ENCODE measurements at regions not wholly inside any gene's neighbourhood (a gene's known extent, or its start where the extent isn't known, plus 50 kb on each side); places are given as distances from the start of the nearest gene placed in this dataset.

GRCh38 chr11:69569306-69570200 is 71.4 kb upstream of the CCND1 start:
- no TSS peak for BruUV-seq (replicated peaks)
- in situ Hi-C loops (cut with HindIII; ENCODE audit: extremely low pct_ligation_motif_present, low pct_unique_long_range_greater_than_20kb), result no loop called here
- FAIRE-seq (no peak), DNase-seq (ENCODE audit: low spot score) (no peak), ATAC-seq (no peak)
- WGBS (ENCODE audit: low lambda C conversion rate), result 96% methylated on average over 21 of the region's 21 CpGs
- POLR2A ChIA-PET, result no interaction called here
- Histone ChIP-seq H3K4me3 (replicated peaks in 1 of 3; ENCODE audit: insufficient read depth in 1 of 3, low read depth in 2 of 3, low read length in 3 of 3) (no peak overlapping the region), H3K36me3 (replicated peaks in 1 of 2; ENCODE audit: control insufficient read depth in 1 of 2, insufficient read depth in 2 of 2, low read length in 2 of 2) (no peaks in the 10 kb centered on the region), H3K27me3 (ENCODE audit: control insufficient read depth in 1 of 2, insufficient read depth in 2 of 2, low read length in 2 of 2) (peaks cover 0 to 11% of the 10 kb centered on the region in 2 experiments; a peak in 1 of 5 replicates), H3K27ac (ENCODE audit: extremely low read length, insufficient read depth, low read length) (no peak overlapping the region), H3K79me2 (ENCODE audit: insufficient read depth, low read length) (no peaks in the 10 kb centered on the region), H4K20me1 (ENCODE audit: insufficient read depth, low read length) (no peaks in the 10 kb centered on the region), H3K9ac (ENCODE audit: insufficient read depth, low read depth, low read length) (no peak overlapping the region), H3K4me1 (ENCODE audit: insufficient read depth, low read length) (peaks cover 50% of the 10 kb centered on the region), H3K4me2 (ENCODE audit: low read depth, low read length) (no peak overlapping the region), H3K9me3 (ENCODE audit: low read length) (no peaks in the 10 kb centered on the region), H2AFZ (ENCODE audit: low read length) (no peak overlapping the region)
- CTCF ChIA-PET (ENCODE audit: low intra/inter-chr PET ratio, low total read pairs), result no interaction called here
- intact Hi-C loops (cut with micrococcal nuclease; ENCODE audit: unreplicated experiment), result no loop called here
- TF ChIP-seq KLF9 (CRISPR knock-in tag; IDR thresholded peaks at IDR 0.05; ENCODE audit: low read depth) (no peak), MED1 (CRISPR knock-in tag; IDR thresholded peaks at IDR 0.05) (no peak), KIAA2018 (CRISPR knock-in tag; IDR thresholded peaks at IDR 0.05; ENCODE audit: borderline replicate concordance) (no peak), ZNF276 (CRISPR knock-in tag; IDR thresholded peaks at IDR 0.05; ENCODE audit: low read depth) (no peak), ARNT (IDR thresholded peaks at IDR 0.05) (no peak)
